T-helper 9 cell (primary cell): ENCODE measurements at regions not wholly inside any gene's neighbourhood (a gene's known extent, or its start where the extent isn't known, plus 50 kb on each side); places are given as distances from the start of the nearest gene placed in this dataset.

Source experiments
- DNase-seq: peaks from one replicate; pipeline ENCODE4 v3.0.0-alpha.2; 2020

DNA sequence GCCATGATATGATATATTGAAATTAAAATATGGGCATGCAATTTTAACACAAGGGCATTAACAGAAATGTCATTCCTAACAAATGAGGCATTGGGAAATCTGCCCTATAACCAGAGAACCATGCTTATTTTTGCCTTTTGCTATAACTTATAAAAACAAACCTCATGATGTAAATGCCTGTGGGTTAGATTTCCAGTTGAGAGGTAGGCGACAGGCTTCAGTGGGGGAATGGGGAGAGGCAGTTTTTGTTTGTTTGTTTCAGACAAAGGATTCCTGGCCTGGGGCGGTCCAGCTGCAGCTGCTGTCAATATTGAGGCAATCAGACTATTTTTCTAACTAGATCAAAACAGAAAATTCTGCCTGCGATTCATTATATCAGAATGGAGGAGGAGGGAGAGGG, 490.4 kb upstream of the CFAP20DC start:
- no peak for DNase-seq

GRCh38 chr3:59538753-59539432, 489.1 kb upstream of the CFAP20DC start:
- no peak for DNase-seq

- no peak for DNase-seq
Observed at GRCh38 chr3:59535791-59536221, 486.0 kb upstream of the CFAP20DC start.

GRCh38 chr3:59531994-59532393, 482.2 kb upstream of the CFAP20DC start:
- DNase-seq = no peak

DNA sequence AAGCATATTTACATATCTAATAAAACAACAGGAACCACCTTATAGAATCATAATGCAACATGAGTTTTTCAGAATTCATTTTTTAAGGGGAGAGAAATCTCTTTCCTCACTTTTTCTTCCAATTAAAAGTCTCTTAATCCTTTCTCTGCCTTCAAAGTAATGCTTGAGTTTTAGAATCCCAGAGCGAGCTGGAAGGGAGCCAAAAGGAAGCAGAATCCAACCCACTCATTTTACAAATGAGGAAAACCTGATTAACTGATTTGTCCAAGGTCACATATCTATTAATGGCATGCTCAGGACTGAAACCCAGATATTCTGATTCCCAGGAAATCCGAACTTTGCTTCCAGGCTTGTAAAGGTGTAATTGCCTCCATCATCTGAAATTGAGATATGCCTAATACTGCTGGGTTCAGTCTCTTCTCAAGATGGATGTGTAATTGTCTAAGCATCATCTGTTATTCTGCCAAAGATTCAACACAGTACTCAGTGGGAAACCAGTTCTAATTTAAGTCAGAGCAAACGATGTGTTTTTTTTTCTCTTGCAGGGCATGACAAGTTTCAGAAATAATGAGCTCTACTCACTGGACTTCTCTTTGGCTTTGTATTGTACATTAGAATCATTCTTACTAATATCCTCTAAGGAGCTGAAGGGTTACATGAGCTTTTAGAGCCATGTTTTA, 481.4 kb upstream of the CFAP20DC start:
- DNase-seq = no peak

GRCh38 chr3:59528251-59528650, 478.4 kb upstream of the CFAP20DC start:
- no peak for DNase-seq

DNA sequence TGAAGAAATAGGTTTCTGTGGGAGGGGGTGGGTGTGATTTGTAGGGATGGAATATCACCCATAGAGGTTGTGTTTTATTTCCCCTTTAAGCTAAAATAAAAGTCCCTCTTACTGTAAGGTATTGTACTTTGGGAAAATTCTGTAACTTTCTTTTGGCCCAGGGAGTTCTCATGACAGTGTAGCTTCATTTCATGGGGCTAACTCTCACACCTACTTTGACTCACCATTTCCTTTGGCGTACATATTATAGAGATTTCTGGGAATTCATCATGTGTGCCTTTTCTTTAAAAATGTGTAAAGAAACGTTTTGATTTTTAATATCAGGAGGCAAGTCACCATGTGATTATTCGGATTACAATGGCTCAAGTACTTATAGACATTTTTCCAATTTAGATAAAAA, 477.7 kb upstream of the CFAP20DC start:
- DNase-seq = no peak

DNA sequence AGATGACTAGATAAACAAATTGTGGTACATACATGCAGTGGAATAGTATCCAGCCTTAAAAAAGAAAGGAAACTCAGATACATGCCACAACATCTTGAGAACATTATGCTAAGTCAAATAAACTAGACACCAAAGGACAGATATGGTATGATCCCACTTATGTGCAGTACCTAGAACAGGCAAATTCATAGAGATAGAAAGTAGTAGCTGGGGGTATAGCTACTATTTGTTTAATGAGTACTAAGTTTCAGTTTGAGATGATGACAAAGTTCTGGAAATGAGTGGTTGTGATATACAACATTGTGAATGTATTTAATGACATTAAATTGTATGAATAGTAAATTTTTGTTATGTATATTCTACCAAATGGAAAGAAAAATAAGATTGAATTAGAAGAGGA, 477.2 kb upstream of the CFAP20DC start:
- DNase-seq = no peak

GRCh38 chr3:59522550-59522949, 472.7 kb upstream of the CFAP20DC start:
- DNase-seq = no peak

GRCh38 chr3:59519094-59519493, 469.3 kb upstream of the CFAP20DC start:
- no peak for DNase-seq

GRCh38 chr3:59518283-59519055, 468.6 kb upstream of the CFAP20DC start:
- DNase-seq = no peak

- DNase-seq = no peak
Observed at GRCh38 chr3:59517388-59517787, 467.6 kb upstream of the CFAP20DC start.

GRCh38 chr3:59515966-59516365, 466.1 kb upstream of the CFAP20DC start:
- no peak for DNase-seq

DNA sequence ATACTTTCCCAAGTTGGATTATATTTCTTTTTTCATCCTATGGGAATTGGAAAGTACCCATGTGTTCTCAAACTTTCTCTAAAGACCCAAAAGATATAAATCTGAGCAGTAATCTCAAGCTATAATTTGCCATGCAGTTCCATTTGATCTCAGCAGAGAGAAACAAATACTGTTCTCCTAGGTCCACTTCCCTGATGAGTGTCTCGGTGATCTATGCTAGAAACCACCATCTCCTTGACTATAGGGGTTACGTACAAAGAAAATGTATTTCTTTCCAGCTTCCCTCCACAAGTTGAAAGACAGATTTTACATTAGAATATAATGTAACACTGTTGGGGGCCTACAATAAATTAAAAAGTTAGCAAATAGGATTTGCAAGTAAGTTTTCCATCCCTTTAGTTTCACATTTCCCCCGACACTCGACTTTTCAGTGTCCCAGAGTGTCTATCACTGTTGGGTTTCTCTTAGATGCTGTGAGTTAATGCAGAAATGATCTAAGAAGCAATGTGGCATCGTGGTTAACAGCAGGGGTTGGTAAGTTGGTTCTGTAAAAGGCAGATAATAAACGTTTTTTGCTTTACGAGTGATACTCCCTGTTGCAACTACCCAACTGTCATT, 465.1 kb upstream of the CFAP20DC start:
- DNase-seq = no peak

DNA sequence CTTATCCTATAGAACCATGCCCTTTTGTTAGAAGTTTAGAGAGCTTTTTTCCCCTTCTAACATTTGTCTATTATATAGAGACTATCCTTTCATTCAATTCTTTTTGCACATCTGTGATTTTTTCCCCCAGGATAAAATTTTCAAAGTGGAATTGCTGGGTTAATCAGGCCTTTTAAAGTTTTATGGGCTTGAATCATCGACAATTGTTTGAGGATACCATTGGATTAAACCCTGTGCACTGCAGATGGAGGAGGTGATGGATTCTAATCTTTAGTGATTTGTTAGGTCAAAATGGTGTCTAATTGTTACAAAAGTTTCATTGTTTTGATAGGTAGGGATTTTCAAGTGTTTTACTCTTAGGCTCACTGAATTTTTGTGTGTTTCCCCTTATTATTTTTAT, 463.7 kb upstream of the CFAP20DC start:
- DNase-seq = no peak

GRCh38 chr3:59512066-59512465, 462.2 kb upstream of the CFAP20DC start:
- DNase-seq = no peak

- no peak for DNase-seq
Observed at GRCh38 chr3:59510576-59510975, 460.8 kb upstream of the CFAP20DC start.

DNA sequence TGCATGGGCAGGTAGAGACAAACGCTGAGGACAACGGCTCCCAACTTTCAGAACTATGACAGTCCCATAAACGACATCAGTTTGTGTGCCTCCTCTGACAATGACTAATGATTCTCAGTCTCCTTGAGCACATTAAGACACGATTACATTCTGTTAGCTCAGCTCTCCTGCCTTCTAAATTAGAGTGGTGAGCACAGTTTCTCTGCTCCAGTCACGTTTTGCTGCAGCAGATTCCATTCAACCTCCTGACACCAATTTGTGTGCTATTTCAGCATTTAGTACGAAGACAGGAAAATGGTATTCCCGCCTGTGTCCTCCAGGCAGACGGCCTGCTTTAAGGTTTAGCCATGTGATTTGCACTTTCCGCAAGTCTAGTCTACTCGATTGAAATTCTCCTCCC, 458.4 kb upstream of the CFAP20DC start:
- no peak for DNase-seq

GRCh38 chr3:59506191-59506590, 456.4 kb upstream of the CFAP20DC start:
- DNase-seq = no peak

- no peak for DNase-seq
Observed at GRCh38 chr3:59503441-59503840, 453.6 kb upstream of the CFAP20DC start.

- no peak for DNase-seq
Observed at GRCh38 chr3:59502806-59503205, 453.0 kb upstream of the CFAP20DC start.

GRCh38 chr3:59499954-59500353, 450.1 kb upstream of the CFAP20DC start:
- DNase-seq = no peak

DNA sequence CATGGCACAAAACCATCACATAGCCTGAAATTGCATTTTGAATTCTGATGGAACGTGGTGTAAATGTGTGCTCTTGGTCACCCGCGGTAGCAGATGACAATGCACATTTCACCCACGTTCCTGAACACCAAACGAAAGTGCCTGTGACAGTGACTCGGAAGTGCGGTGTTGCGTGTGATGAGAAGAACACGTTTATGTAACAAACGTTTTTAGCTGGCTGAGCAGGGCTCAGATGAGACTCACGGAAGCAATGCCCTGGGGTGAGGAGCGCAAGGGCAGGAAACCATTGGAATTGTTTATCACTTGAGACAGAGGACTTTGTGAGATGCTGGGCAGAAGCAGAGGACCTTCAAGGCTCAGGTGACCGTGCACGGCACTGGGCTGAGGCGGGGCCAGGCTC, 449.2 kb upstream of the CFAP20DC start:
- no peak for DNase-seq
